H1 (cell line): ENCODE measurements at regions not wholly inside any gene's neighbourhood (a gene's known extent, or its start where the extent isn't known, plus 50 kb on each side); places are given as distances from the start of the nearest gene placed in this dataset.

Experiments
- NANOG ChIP-seq: IDR thresholded peaks from 2 replicates; pipeline ENCODE4 v1.6.1; 2011; ENCODE audit warnings: low read length, low read depth, mild to moderate bottlenecking, inconsistent platforms; ENCODE audit not compliant: insufficient read depth, poor library complexity, severe bottlenecking
- RAD21 ChIP-seq, 2 experiments: IDR thresholded peaks in 1 of 2; conservative IDR thresholded peaks in 1 of 2; 2 replicates each; pipeline ENCODE4 v1.6.1; 2011; ENCODE audit warnings: low read depth in 2 of 2, low read length in 2 of 2, improper control_type of control experiment in 1 of 2, inconsistent platforms in 1 of 2, mild to moderate bottlenecking in 1 of 2, moderate library complexity in 1 of 2

DNA sequence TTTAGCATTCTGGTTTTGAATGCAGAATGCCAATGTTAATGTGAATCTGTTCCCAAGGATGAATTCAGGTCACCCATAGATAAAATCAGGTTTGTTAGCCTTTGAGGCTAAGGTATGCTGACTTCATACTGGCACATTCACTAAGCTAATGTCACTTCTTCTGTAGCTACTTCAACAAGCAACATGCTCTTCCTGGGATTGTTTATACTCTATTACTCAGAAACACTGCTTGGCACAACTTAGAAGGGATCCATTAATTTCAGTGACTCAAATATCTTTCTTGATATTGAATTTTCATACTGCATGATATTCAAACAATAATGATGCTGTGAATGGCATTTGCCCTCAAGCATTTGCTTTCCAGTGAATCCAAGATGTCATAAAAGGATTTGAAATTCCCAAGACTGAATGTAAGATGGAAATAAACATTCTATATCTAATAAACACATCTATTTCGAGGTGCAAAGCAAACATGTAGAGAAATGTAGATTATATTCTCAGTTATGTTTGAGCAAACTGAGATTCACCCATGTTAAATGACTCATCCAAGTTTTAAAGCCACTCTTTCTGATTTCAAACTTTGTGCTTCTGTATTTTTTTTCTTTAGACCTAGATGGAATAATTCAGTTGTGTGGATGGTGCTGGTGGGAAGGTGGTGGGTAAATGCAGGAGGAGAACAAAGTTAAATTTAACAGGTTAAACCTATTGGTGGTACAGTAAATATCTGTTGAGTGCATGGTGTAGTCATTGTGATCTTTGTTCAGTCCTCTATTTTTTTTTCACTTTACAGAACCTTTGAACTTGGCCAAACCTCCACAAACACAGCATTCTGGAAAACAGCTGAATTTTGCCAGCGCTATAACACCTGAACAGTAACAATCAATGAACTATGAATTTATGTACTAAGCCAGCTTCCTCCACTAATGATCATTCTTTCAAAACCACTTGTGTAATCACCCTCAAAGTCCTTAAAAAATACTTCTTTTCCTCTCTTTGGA lies 162.1 kb upstream of the XIRP2 start (continued):
- TF ChIP-seq RAD21 (IDR thresholded peaks at IDR 0.05 in 1 of 2, conservative IDR thresholded peaks at IDR 0.05 in 1 of 2; ENCODE audit: low read depth in 2 of 2, low read length in 2 of 2): no peak
- no peak for TF ChIP-seq NANOG
